ENCODE measurements at regions not wholly inside any gene's neighbourhood (a gene's known extent, or its start where the extent isn't known, plus 50 kb on each side); places are given as distances from the start of the nearest gene placed in this dataset.

DNA sequence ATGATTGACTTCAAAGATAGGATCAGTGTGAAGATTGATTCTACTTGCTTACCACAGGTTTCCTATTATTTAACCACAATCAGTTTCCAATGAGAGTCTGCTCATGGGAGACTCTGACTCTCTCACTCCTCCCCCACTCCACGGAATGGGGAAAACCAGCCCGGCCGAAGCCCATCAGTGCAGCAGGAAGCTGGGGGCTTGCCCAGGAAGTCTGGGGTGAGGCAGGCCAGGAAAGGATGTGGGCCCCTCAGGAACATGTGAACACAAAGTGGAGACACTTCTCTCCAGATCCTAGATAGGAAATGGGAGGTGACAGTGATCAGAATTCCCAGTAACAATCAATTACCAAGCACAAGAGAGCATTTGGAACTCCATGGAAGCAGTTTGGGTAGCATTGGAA, 144.2 kb downstream of the TTLL2 start:
- TF ChIP-seq POLR2A (IDR thresholded peaks at IDR 0.05): no peak
- TF ChIP-seq, protein P1, sequence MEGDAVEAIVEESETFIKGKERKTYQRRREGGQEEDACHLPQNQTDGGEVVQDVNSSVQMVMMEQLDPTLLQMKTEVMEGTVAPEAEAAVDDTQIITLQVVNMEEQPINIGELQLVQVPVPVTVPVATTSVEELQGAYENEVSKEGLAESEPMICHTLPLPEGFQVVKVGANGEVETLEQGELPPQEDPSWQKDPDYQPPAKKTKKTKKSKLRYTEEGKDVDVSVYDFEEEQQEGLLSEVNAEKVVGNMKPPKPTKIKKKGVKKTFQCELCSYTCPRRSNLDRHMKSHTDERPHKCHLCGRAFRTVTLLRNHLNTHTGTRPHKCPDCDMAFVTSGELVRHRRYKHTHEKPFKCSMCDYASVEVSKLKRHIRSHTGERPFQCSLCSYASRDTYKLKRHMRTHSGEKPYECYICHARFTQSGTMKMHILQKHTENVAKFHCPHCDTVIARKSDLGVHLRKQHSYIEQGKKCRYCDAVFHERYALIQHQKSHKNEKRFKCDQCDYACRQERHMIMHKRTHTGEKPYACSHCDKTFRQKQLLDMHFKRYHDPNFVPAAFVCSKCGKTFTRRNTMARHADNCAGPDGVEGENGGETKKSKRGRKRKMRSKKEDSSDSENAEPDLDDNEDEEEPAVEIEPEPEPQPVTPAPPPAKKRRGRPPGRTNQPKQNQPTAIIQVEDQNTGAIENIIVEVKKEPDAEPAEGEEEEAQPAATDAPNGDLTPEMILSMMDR (IDR thresholded peaks at IDR 0.05): no peak
- TF ChIP-seq EP300 (IDR thresholded peaks at IDR 0.05): no peak
- no peak for TF ChIP-seq POLR2AphosphoS5 (IDR thresholded peaks at IDR 0.05)

Data from suprapubic skin (tissue), 4 donors.